Caco-2 (cell line): ENCODE measurements at regions not wholly inside any gene's neighbourhood (a gene's known extent, or its start where the extent isn't known, plus 50 kb on each side); places are given as distances from the start of the nearest gene placed in this dataset.

Experiments used
- BruUV-seq: library from RNA; stranded (reverse); fragments of 400-500 nt; replicated peaks from 2 replicates; lab custom pipeline; 2021; lab: Mats Ljungman, UMichigan
- CTCF ChIA-PET: fragments of 300-600 bp; sonication (Branson Sonifier 250); formaldehyde crosslinking; loops from one replicate; lab custom pipeline; 2022; ENCODE audit warnings: antibody characterized with exemption; lab: Charles Lee
- POLR2A ChIA-PET: fragments of 300-600 bp; sonication (Branson Sonifier 250); formaldehyde crosslinking; loops from one replicate; lab custom pipeline; 2022; ENCODE audit warnings: antibody characterized with exemption; lab: Charles Lee
- DNase-seq, 2 experiments: peaks; one replicate each; pipeline versions ENCODE4 v3.0.0 to v3.0.0-alpha.2; 2020 to 2022
- H3K27me3 ChIP-seq: replicated peaks from 2 replicates; pipeline ENCODE4 v1.6.0; 2011; ENCODE audit warnings: low read length; ENCODE audit not compliant: control insufficient read depth, insufficient read depth
- H3K36me3 ChIP-seq: 2 replicates; pipeline ENCODE4 v1.5.1; 2011; ENCODE audit warnings: low read length; ENCODE audit not compliant: control insufficient read depth, insufficient read depth
- H3K4me1 ChIP-seq: fragments of 250-450 bp; sonication (Bioruptor Pico); 2 replicates; pipeline ENCODE4 v1.5.1; 2020; ENCODE audit warnings: mild to moderate bottlenecking
- H3K4me3 ChIP-seq: 2 replicates; pipeline ENCODE4 v1.5.1; 2011; ENCODE audit warnings: low read depth, mild to moderate bottlenecking, control low read depth, low read length
- H3K9me3 ChIP-seq: fragments of 250-450 bp; sonication (Bioruptor Pico); 2 replicates; pipeline ENCODE4 v1.5.1; 2020; ENCODE audit warnings: mild to moderate bottlenecking, moderate library complexity
- H3K27ac Mint-ChIP-seq: one replicate; pipeline ENCODE4 v1.8.0; 2022; ENCODE audit warnings: mixed read lengths; ENCODE audit not compliant: unreplicated experiment
- H3K27me3 Mint-ChIP-seq: one replicate; pipeline ENCODE4 v1.8.0; 2022; ENCODE audit warnings: mixed read lengths; ENCODE audit not compliant: insufficient read depth, unreplicated experiment
- H3K36me3 Mint-ChIP-seq: one replicate; pipeline ENCODE4 v1.8.0; 2022; ENCODE audit warnings: mild to moderate bottlenecking, mixed read lengths; ENCODE audit not compliant: insufficient read depth, unreplicated experiment
- H3K4me1 Mint-ChIP-seq: one replicate; pipeline ENCODE4 v1.8.0; 2022; ENCODE audit warnings: low read depth, mixed read lengths; ENCODE audit not compliant: unreplicated experiment
- H3K4me3 Mint-ChIP-seq: one replicate; pipeline ENCODE4 v1.8.0; 2022; ENCODE audit warnings: mild to moderate bottlenecking, moderate library complexity, mixed read lengths; ENCODE audit not compliant: unreplicated experiment
- H3K9me3 Mint-ChIP-seq: one replicate; pipeline ENCODE4 v1.8.0; 2022; ENCODE audit warnings: mixed read lengths; ENCODE audit not compliant: unreplicated experiment
- CTCF ChIP-seq, 2 experiments: fragments of 200-600 bp in 1 of 2; IDR thresholded peaks; 1 replicate in 1 of 2; 2 replicates in 1 of 2; pipeline versions ENCODE4 v1.5.1 to v1.8.0; 2011 to 2022; ENCODE audit warnings: antibody characterized with exemption in 1 of 2, control low read depth in 1 of 2, inconsistent platforms in 1 of 2, low read depth in 1 of 2, low read length in 1 of 2, mild to moderate bottlenecking in 1 of 2, moderate library complexity in 1 of 2; ENCODE audit not compliant: insufficient read depth in 1 of 2, severe bottlenecking in 1 of 2, unreplicated experiment in 1 of 2
- intact Hi-C: fragments of 100-400 bp; cut with micrococcal nuclease; formaldehyde crosslinking; loops from one replicate; pipeline ENCODE4 v1.10.0; 2022; ENCODE audit not compliant: unreplicated experiment

GRCh38 chr4:175139205-175139604 is 221.0 kb downstream of the ADAM29 start:
- Mint-ChIP-seq H3K27me3 (no peaks in the 10 kb centered on the region), H3K27ac (no peak overlapping the region), H3K9me3 (no peaks in the 10 kb centered on the region), H3K4me1 (no peaks in the 10 kb centered on the region), H3K36me3 (no peaks in the 10 kb centered on the region), H3K4me3 (no peak overlapping the region)
- H3K36me3 ChIP-seq, result no peaks in the 10 kb centered on the region
- intact Hi-C loops, result loop anchor here (10.0 kb wide), 1 partner anchor 836 kb away; no protein-coding TSS in a partner anchor
- H3K9me3 ChIP-seq, result no peaks in the 10 kb centered on the region
- CTCF ChIA-PET, result no interaction called here
- POLR2A ChIA-PET, result no interaction called here
- no peaks in the 10 kb centered on the region for H3K27me3 ChIP-seq
- no peak overlapping the region for H3K4me3 ChIP-seq
- no peaks in the 10 kb centered on the region for H3K4me1 ChIP-seq
- no peak for TF ChIP-seq CTCF (IDR thresholded peaks at IDR 0.05; ENCODE audit: insufficient read depth in 1 of 2, low read depth in 1 of 2, low read length in 1 of 2, severe bottlenecking in 1 of 2, unreplicated experiment in 1 of 2)
- no peak for DNase-seq
- no TSS peak for BruUV-seq

GRCh38 chr4:175143116-175143515 is 225.0 kb downstream of the ADAM29 start:
- TF ChIP-seq CTCF (IDR thresholded peaks at IDR 0.05; ENCODE audit: insufficient read depth in 1 of 2, low read depth in 1 of 2, low read length in 1 of 2, severe bottlenecking in 1 of 2, unreplicated experiment in 1 of 2), result no peak
- H3K27me3 ChIP-seq, result no peaks in the 10 kb centered on the region
- no peaks in the 10 kb centered on the region for H3K9me3 ChIP-seq
- intact Hi-C loops, result no loop called here
- H3K4me3 Mint-ChIP-seq, result no peak overlapping the region
- H3K4me1 Mint-ChIP-seq, result no peaks in the 10 kb centered on the region
- DNase-seq, result no peak
- BruUV-seq, result no TSS peak
- no peaks in the 10 kb centered on the region for H3K27me3 Mint-ChIP-seq
- H3K27ac Mint-ChIP-seq, result no peak overlapping the region
- CTCF ChIA-PET, result no interaction called here
- no peaks in the 10 kb centered on the region for H3K4me1 ChIP-seq
- POLR2A ChIA-PET, result no interaction called here
- no peak overlapping the region for H3K4me3 ChIP-seq
- H3K36me3 Mint-ChIP-seq, result no peaks in the 10 kb centered on the region
- H3K36me3 ChIP-seq, result no peaks in the 10 kb centered on the region
- H3K9me3 Mint-ChIP-seq, result no peaks in the 10 kb centered on the region

GRCh38 chr4:175146799-175147198 is 228.6 kb downstream of the ADAM29 start:
- CTCF ChIA-PET, result no interaction called here

More at GRCh38 chr4:175146799-175147198, 228.6 kb downstream of the ADAM29 start:
- peaks cover 7% of the 10 kb centered on the region for H3K4me1 Mint-ChIP-seq
- no peak overlapping the region for H3K4me3 Mint-ChIP-seq
- no TSS peak for BruUV-seq
- peaks cover 6% of the 10 kb centered on the region; the same call in 1 of the 2 replicates for H3K4me1 ChIP-seq
- no peak for TF ChIP-seq CTCF (IDR thresholded peaks at IDR 0.05; ENCODE audit: insufficient read depth in 1 of 2, low read depth in 1 of 2, low read length in 1 of 2, severe bottlenecking in 1 of 2, unreplicated experiment in 1 of 2)
- H3K9me3 Mint-ChIP-seq, result peaks cover 16% of the 10 kb centered on the region
- no peaks in the 10 kb centered on the region for H3K36me3 Mint-ChIP-seq
- no peaks in the 10 kb centered on the region for H3K36me3 ChIP-seq
- H3K27me3 Mint-ChIP-seq, result no peaks in the 10 kb centered on the region
- POLR2A ChIA-PET, result no interaction called here
- no peaks in the 10 kb centered on the region for H3K27me3 ChIP-seq
- intact Hi-C loops, result no loop called here
- H3K27ac Mint-ChIP-seq, result no peak overlapping the region
- no peaks in the 10 kb centered on the region for H3K9me3 ChIP-seq
- DNase-seq, result no peak
- no peak overlapping the region for H3K4me3 ChIP-seq
